ENCODE measurements at regions not wholly inside any gene's neighbourhood (a gene's known extent, or its start where the extent isn't known, plus 50 kb on each side); places are given as distances from the start of the nearest gene placed in this dataset.

GRCh38 chr7:32153006-32153405 is 82.8 kb upstream of the PDE1C start:
- TF ChIP-seq TCF7L2 (IDR thresholded peaks at IDR 0.05; ENCODE audit: borderline replicate concordance, extremely low read depth, insufficient read depth, insufficient read length) (no peak), POLR2A (IDR thresholded peaks at IDR 0.05; ENCODE audit: borderline replicate concordance, extremely low read depth, insufficient read depth, insufficient read length) (no peak), CTCF (IDR thresholded peaks at IDR 0.05 in 2 of 3, conservative IDR thresholded peaks at IDR 0.05 in 1 of 3; ENCODE audit: borderline replicate concordance in 1 of 3, insufficient read depth in 1 of 3, low read depth in 2 of 3, low read length in 2 of 3) (no peak), POLR2AphosphoS5 (IDR thresholded peaks at IDR 0.05; ENCODE audit: low read depth, low read length) (no peak), SIN3A (IDR thresholded peaks at IDR 0.05; ENCODE audit: low read depth) (no peak), EZH2 (IDR thresholded peaks at IDR 0.05) (no peak), EGR1 (IDR thresholded peaks at IDR 0.05; ENCODE audit: low read depth) (no peak), JUND (IDR thresholded peaks at IDR 0.05) (no peak), ZFX (IDR thresholded peaks at IDR 0.05) (no peak), REST (IDR thresholded peaks at IDR 0.05; ENCODE audit: low read depth) (no peak), CEBPB (IDR thresholded peaks at IDR 0.05; ENCODE audit: low read depth) (no peak), ZNF274 (IDR thresholded peaks at IDR 0.05; ENCODE audit: low read depth, low read length) (no peak), MAX (IDR thresholded peaks at IDR 0.05) (no peak)

Data from HCT116 (cell line).